Thymus (tissue), 11 donors: ENCODE measurements at regions not wholly inside any gene's neighbourhood (a gene's known extent, or its start where the extent isn't known, plus 50 kb on each side); places are given as distances from the start of the nearest gene placed in this dataset.

Source experiments
- DNase-seq, 9 donors: peaks; one replicate each; pipeline ENCODE4 v3.0.0-alpha.2; 2013; ENCODE audit warnings: low spot score in 9 of 9, low read depth in 6 of 9, missing footprints in 1 of 9
- H3K27ac ChIP-seq, 2 donors: one replicate each; pipeline ENCODE4 v1.5.1; 2013; ENCODE audit warnings: control low read depth in 1 of 2, low read depth in 1 of 2, low read length in 1 of 2, mild to moderate bottlenecking in 1 of 2, moderate library complexity in 1 of 2
- H3K27me3 ChIP-seq, 2 donors: one replicate each; pipeline ENCODE4 v1.5.1; 2013; ENCODE audit warnings: low read length in 1 of 2; ENCODE audit not compliant: control insufficient read depth in 2 of 2, insufficient read depth in 1 of 2
- H3K36me3 ChIP-seq, 2 donors: one replicate each; pipeline ENCODE4 v1.5.1; 2013; ENCODE audit warnings: low read length in 1 of 2, mild to moderate bottlenecking in 1 of 2, moderate library complexity in 1 of 2; ENCODE audit not compliant: control insufficient read depth in 2 of 2, insufficient read depth in 2 of 2
- H3K4me1 ChIP-seq, 2 donors: one replicate each; pipeline ENCODE4 v1.5.1; 2013; ENCODE audit warnings: low read length in 2 of 2; ENCODE audit not compliant: control insufficient read depth in 2 of 2, insufficient read depth in 2 of 2
- H3K4me3 ChIP-seq, 2 donors: one replicate each; pipeline ENCODE4 v1.5.1; 2013; ENCODE audit warnings: low read length in 2 of 2, control low read depth in 1 of 2, mild to moderate bottlenecking in 1 of 2
- H3K9me3 ChIP-seq, 2 donors: one replicate each; pipeline ENCODE4 v1.5.1; 2013; ENCODE audit warnings: low read length in 1 of 2, mild to moderate bottlenecking in 1 of 2; ENCODE audit not compliant: control insufficient read depth in 2 of 2, insufficient read depth in 1 of 2
- WGBS: extraction: QIAGEN DNeasy Blood & Tissue Kit; methylation state at CpG from one replicate; pipeline ENCODE4 v1.1.7; 2013; 5-methylcytosine and 5-hydroxymethylcytosine counted together
- donor health status: healthy.

- Histone ChIP-seq H3K36me3 (no peaks in the 10 kb centered on the region), H3K4me1 (no peaks in the 10 kb centered on the region), H3K4me3 (no peak overlapping the region), H3K9me3 (no peaks in the 10 kb centered on the region), H3K27me3 (no peaks in the 10 kb centered on the region), H3K27ac (no peak overlapping the region)
- 83% methylated on average over 2 of the region's 2 CpGs for WGBS
- DNase-seq, result no peak
Observed at GRCh38 chr7:46360811-46361210, 439.7 kb upstream of the IGFBP3 start.

DNA sequence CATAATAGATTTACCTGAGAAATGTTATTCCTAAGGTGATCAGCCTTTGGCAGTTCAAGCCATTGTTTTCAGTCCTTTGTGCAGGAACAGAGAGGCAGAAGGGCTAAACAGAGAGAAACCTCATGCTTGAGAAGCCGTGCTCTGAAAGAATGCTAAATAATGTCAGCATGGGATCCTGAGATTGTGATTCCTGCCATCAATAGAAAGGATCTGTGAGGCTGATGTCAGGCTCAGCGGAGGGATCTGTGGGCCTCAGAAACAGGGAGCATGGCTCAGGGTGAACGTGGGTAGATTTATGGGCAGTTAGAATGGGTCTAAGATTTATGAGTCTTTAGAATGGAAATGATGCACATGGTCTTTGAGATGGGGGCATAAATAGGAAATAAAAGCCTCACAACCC lies 439.2 kb upstream of the IGFBP3 start:
- Histone ChIP-seq H3K27me3 (no peaks in the 10 kb centered on the region), H3K9me3 (no peaks in the 10 kb centered on the region), H3K27ac (no peak overlapping the region), H3K36me3 (no peaks in the 10 kb centered on the region), H3K4me3 (no peak overlapping the region), H3K4me1 (no peaks in the 10 kb centered on the region)
- DNase-seq, result no peak
- 69% methylated on average over 3 of the region's 3 CpGs for WGBS

DNA sequence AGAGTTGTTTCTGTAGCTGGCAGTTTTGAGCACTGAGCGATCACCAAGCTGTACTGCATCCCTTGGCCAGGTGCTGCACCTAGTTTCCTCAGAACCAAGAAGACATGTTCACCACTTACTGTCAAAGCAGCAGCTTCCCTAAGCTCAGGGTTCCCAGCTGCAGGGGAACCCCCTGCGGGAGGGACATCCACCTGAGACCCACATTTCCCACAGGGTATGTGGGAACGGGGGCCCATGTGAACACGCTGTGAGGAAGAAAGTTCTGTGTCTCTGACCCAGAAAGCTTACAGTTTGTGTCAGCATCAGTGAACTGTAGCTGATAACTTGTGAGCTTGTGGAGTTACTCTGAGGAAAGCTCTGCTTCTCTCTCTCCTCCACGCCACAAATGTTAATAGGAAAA lies 436.8 kb upstream of the IGFBP3 start:
- H3K27me3 ChIP-seq, result no peaks in the 10 kb centered on the region
- no peaks in the 10 kb centered on the region for H3K36me3 ChIP-seq
- H3K4me1 ChIP-seq, result no peaks in the 10 kb centered on the region
- H3K9me3 ChIP-seq, result no peaks in the 10 kb centered on the region
- no peak overlapping the region for H3K4me3 ChIP-seq
- WGBS, result 93% methylated on average over 5 of the region's 5 CpGs
- no peak for DNase-seq
- H3K27ac ChIP-seq, result no peak overlapping the region

- no peaks in the 10 kb centered on the region for H3K9me3 ChIP-seq
- no peak overlapping the region for H3K4me3 ChIP-seq
- no peaks in the 10 kb centered on the region for H3K27me3 ChIP-seq
- 90% methylated on average over 2 of the region's 2 CpGs for WGBS
- no peak overlapping the region for H3K27ac ChIP-seq
- DNase-seq, result no peak
- H3K36me3 ChIP-seq, result no peaks in the 10 kb centered on the region
- no peaks in the 10 kb centered on the region for H3K4me1 ChIP-seq
Observed at GRCh38 chr7:46357290-46357689, 436.2 kb upstream of the IGFBP3 start.

DNA sequence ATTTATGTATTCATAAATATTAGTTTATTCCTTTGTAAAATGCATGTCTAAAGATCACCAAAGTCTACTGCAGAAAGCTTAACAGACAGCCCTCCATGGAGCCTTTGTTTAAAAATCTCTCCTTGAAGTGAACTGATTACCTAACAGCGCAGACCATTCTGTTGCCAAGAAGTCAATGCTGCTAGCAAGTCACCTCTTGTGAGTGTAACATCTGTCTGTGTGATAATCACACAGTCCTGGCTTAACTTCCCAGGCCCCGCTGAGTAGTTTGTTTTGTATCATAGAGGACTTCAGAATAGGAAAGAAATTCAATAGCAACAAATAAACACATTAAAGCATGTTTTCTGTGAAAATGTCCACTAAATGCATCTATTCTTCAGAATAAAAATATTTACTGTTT lies 435.3 kb upstream of the IGFBP3 start:
- H3K27ac ChIP-seq, result no peak overlapping the region
- H3K27me3 ChIP-seq, result no peaks in the 10 kb centered on the region
- WGBS, result 95% methylated on average over 2 of the region's 2 CpGs
- H3K4me1 ChIP-seq, result no peaks in the 10 kb centered on the region
- H3K4me3 ChIP-seq, result no peak overlapping the region
- no peak for DNase-seq
- H3K9me3 ChIP-seq, result no peaks in the 10 kb centered on the region
- no peaks in the 10 kb centered on the region for H3K36me3 ChIP-seq

GRCh38 chr7:46355331-46355730 lies 434.3 kb upstream of the IGFBP3 start:
- H3K9me3 ChIP-seq, result no peaks in the 10 kb centered on the region
- WGBS, result 93% methylated on average over 4 of the region's 4 CpGs
- DNase-seq, result no peak
- H3K36me3 ChIP-seq, result no peaks in the 10 kb centered on the region
- H3K27me3 ChIP-seq, result no peaks in the 10 kb centered on the region
- H3K4me3 ChIP-seq, result no peak overlapping the region
- no peaks in the 10 kb centered on the region for H3K4me1 ChIP-seq
- no peak overlapping the region for H3K27ac ChIP-seq

DNA sequence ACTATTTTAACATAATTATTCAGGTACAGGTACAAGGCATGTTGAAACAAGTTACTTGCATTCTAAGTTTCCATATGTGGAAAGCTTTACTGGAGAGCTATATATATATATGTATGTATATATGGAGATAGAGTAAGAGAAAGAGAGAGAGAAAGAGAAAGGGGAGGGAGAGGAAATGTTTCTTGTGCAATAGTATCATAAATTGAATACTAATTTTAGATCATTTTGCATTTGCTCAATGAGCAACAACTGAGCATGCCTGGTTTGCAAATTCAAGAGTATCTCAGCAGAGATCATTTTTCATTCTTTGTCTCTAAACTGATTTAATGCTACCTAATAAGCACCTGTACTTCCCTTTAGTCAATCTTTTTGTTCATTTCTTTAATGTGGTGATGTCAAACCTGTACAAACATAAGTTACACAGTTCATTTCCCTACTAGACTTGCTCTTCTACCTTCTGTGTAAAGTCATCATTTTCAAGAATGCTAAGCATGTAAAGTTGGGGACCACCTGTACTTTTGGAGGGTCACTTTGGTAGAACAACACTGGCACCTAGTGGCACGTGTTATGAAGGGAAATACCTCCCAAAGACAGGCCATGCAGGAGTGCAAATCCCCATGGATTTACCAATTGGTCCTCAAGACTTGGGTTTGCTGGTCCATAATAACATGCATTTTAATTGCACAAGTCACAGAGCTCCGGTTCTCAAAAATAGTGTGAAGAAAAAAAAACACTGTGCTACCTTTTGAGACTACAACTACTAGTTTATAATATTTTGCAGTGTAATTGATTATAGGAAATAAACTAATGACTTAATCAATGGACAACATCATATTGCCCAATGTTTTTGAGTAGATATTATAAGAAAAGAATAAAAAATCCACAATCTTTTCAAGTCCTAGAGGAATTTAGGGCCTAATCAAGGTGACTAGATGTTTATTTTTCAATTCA lies 431.2 kb upstream of the IGFBP3 start:
- H3K4me1 ChIP-seq, result no peaks in the 10 kb centered on the region
- H3K36me3 ChIP-seq, result no peaks in the 10 kb centered on the region
- DNase-seq, result peak in 8 of 9 donors; percentile 1 to 33 (median 10)
- H3K4me3 ChIP-seq, result no peak overlapping the region
- no peaks in the 10 kb centered on the region for H3K9me3 ChIP-seq
- no peak overlapping the region for H3K27ac ChIP-seq
- 14% methylated on average over 2 of the region's 2 CpGs for WGBS
- no peaks in the 10 kb centered on the region for H3K27me3 ChIP-seq

GRCh38 chr7:46349490-46349889 lies 428.4 kb upstream of the IGFBP3 start:
- H3K27ac ChIP-seq, result no peak overlapping the region
- no peaks in the 10 kb centered on the region for H3K27me3 ChIP-seq
- H3K36me3 ChIP-seq, result no peaks in the 10 kb centered on the region
- WGBS, result 70% methylated on average over 2 of the region's 2 CpGs
- H3K4me3 ChIP-seq, result no peak overlapping the region
- no peaks in the 10 kb centered on the region for H3K9me3 ChIP-seq
- DNase-seq, result no peak
- no peaks in the 10 kb centered on the region for H3K4me1 ChIP-seq

GRCh38 chr7:46344533-46344932 lies 423.5 kb upstream of the IGFBP3 start:
- no peaks in the 10 kb centered on the region for H3K27me3 ChIP-seq
- DNase-seq, result no peak
- no peaks in the 10 kb centered on the region for H3K4me1 ChIP-seq
- H3K4me3 ChIP-seq, result no peak overlapping the region
- H3K9me3 ChIP-seq, result no peaks in the 10 kb centered on the region
- no peaks in the 10 kb centered on the region for H3K36me3 ChIP-seq
- H3K27ac ChIP-seq, result no peak overlapping the region
- 86% methylated on average over 4 of the region's 4 CpGs for WGBS
